ENCODE measurements at regions not wholly inside any gene's neighbourhood (a gene's known extent, or its start where the extent isn't known, plus 50 kb on each side); places are given as distances from the start of the nearest gene placed in this dataset.

DNA sequence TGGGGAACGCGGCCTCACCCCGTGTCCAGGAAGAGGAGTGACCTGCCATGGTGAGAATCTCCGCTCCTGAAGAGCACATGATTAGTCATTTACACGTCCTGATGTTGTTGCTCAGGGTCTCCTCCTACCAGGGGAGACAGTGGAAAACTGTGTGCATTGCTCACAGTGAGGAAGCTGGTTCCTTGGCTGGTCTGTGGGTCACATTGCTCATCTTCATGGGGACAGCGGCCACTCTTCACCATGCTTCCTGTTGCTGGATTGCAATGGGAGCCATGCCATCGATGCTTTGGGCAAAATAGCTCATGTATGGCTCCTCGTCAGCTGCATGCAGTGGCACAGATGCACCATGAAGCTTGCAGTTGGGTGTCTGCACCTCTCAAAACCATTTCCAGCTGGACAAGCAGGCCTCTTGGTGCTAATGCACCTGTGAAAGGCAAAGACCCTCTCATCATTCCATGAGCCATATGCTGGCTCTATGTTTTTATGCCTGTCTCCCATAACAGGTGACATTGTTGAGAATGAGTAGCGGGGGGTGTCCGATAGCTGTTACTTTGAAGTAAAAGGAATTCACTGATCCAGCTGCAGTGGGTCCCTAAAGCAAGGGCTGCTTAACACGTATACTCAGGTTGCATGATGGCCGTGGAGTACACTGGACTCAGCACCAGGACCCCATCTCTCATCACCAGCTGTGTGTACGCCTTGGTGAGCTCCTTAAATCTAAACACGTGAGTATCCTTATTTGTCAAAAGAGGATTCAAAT lies 135.0 kb upstream of the ALKAL2 start:
- no peak for TF ChIP-seq FOXM1 (IDR thresholded peaks at IDR 0.05; ENCODE audit: borderline replicate concordance)
- TF ChIP-seq ELF4 (IDR thresholded peaks at IDR 0.05) = no peak
- no peak for TF ChIP-seq FOXA1 (IDR thresholded peaks at IDR 0.05)
- TF ChIP-seq SUZ12 (IDR thresholded peaks at IDR 0.05) = no peak
- TF ChIP-seq ZNF384 (IDR thresholded peaks at IDR 0.05) = no peak
- no peak for TF ChIP-seq CTBP1 (IDR thresholded peaks at IDR 0.05; ENCODE audit: borderline replicate concordance)

All from HEK293T (cell line).